Jurkat, Clone E6-1 (cell line): ENCODE measurements at regions not wholly inside any gene's neighbourhood (a gene's known extent, or its start where the extent isn't known, plus 50 kb on each side); places are given as distances from the start of the nearest gene placed in this dataset.
"Not testable (repeated sequence)": the region's sequence is repeated elsewhere in the genome, so short reads cannot be mapped to it uniquely, and the experiment has no call there.

Experiments
- DNase-seq: peaks from one replicate; pipeline ENCODE4 v3.0.0-alpha.2; 2011; ENCODE audit warnings: low read depth, low spot score
- H3K4me3 ChIP-seq: 2 replicates; pipeline ENCODE4 v1.5.1; 2011; ENCODE audit warnings: mild to moderate bottlenecking, low read length, control low read depth, moderate library complexity

GRCh38 chr16:29148131-29148691, 163.4 kb downstream of the LAT start:
- no peak for DNase-seq
- H3K4me3 ChIP-seq, result no peak overlapping the region

DNA sequence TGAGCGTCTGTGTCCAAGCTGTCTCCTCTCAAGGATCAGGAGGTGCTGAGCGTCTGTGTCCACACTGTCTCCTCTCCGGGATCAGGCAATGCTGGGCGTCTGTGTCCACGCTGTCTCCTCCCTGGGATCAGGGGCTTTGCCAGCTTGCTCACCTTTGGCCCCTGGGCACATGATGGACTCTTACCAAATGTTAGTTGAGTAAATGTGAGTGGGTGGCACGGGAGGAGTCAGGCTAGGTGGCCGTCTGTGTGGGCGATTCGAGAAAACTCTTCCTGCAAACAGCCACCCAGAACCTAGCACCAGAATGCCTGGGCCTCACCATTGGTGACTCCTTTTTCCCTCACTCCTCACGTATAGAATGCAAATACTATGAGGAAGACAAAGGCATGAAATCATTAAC, 162.9 kb downstream of the LAT start:
- H3K4me3 ChIP-seq, DNase-seq: not testable (repeated sequence)

DNA sequence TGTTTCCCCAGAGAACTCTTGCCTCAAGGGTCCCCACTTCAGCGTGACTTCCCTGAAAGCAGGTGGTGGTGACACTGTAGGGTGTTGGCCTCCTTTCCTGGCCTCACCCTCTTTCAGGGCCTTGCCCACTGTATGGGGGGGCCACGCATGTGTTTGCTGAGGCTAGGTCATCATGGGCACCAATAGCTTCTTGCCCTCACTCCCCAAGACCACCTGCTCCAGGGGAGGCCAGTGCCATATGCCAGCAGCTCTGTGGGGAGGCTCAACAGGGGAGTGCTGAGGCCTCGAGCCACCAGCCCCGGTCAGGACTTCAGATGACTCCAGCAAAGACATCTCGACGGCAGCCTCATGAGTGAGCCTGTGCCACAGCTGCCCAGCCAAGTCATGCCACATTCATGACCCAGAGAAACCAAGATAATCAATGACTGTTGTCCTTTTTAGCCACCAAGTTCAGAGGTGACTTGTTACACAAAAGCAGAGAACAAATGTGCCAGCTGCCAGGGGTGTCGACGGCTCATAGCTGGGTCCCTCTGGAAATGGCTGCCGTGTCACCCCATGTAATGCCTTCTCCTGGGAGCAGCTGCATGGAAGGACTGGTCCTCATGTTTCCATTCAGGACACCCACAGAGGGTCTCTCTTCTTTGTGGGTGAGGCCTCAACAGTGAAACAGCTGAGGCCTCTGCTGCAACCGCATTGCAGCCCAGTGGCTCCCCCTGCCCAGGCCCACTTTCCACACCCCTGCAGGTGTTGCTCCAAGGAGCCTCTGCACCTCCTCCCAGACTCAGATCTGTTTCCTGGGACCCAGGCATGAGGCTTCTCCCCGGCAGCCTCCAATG, 162.2 kb downstream of the LAT start:
- not testable (repeated sequence) for H3K4me3 ChIP-seq, DNase-seq

GRCh38 chr16:29146266-29146665, 161.4 kb downstream of the LAT start:
- no peak for DNase-seq
- no peak overlapping the region for H3K4me3 ChIP-seq

DNA sequence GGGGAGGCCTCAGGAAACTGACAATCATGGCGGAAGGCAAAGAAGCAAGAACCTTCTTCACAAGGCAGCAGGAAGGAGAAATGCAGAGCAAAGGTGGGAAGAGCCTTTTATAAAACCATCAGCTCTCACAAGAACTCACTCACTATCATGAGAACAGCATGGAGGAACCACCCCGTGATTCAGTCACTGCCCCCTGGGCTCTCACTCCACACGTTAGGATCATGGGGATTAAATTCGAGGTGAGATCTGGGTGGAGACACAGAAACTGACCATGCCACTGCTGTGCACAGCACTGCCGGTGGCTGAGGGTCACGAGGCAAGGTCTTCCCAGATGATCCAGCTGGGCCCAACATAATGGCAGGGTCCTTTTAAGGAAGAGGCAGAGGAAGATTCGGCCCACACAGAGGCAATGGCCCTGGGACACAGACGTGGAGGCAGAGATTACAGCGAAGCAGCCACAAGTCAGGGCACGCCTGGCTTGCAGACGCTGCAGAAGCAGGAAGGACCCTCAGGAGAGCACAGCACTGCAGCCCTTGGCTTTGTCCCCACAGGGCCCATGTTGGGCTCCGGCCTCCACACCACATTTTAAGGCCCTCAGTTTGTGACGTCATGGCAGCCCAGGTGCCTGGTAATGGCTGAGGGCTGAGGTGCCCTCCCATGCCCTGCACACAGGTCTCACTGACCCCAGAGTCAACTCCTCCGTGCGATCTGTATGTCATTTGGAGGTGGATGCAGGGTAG, 160.8 kb downstream of the LAT start:
- DNase-seq, H3K4me3 ChIP-seq: not testable (repeated sequence)

DNA sequence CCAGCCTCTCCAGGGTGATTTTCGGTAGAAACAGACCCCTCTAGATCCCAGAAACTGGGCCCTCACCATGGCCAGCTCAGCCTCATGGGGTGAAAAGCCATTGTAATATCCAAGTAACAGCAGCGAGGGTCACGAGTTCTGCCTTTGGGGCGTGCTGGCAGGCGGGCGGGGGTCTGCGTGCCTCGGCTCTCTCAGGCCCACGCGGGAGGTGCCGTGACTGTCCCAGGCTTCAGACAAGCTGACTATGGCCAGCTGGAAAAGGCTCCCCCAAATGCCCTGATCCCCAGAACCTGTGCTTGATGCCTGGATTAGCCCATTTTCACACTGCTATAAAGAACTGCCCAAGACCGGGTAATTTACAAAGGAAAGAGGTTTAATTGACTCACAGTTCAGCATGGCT, 160.2 kb downstream of the LAT start:
- not testable (repeated sequence) for DNase-seq

DNA sequence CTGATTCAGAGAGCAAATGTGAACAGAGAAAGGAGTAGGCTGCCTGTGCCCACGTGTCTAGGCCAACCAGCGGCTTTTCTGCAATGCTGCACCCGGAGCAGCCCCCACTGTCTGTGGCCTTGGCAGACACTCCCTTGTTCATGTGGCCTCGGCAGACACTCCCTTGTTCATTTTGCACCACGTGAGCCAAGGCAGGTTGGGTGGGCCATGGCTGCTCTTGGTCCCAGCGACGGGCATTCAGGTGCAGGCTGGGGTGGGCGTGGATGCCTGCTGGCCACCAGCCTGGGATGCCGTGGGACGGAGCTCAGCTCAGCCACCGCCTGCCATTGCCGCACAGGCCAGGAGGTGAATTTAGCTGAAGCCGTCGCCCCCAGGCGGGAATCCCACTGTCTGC, 159.8 kb downstream of the LAT start:
- DNase-seq, H3K4me3 ChIP-seq: not testable (repeated sequence)

More for the DNA sequence above, 160.2 kb downstream of the LAT start:
- not testable (repeated sequence) for H3K4me3 ChIP-seq

GRCh38 chr16:29143739-29144668, 159.2 kb downstream of the LAT start:
- DNase-seq, H3K4me3 ChIP-seq: not testable (repeated sequence)

GRCh38 chr16:29142506-29142905, 157.7 kb downstream of the LAT start:
- not testable (repeated sequence) for H3K4me3 ChIP-seq, DNase-seq

- peak; percentile 35 for DNase-seq
- H3K4me3 ChIP-seq, result no peak overlapping the region
These were observed 156.9 kb downstream of the LAT start for GRCh38 chr16:29141586-29142324.

DNA sequence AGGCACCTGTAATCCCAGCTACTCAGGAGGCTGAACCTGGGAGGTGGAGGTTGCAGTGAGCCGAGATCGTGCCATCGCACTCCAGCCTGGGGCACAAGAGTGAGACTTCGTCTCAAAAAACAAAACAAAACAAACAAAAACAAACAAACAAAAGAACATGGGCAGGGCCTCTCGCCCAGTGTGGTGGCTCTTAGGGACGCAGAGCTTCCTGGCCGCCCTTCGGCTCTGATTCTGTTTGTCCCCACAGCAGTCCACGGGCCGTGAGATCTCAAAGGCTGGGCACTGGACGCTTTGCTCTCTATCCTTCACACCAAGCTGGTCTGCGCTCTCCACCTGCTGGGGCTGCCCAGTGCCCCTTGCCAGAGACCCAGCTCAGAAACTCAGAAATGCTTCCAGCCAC, 156.3 kb downstream of the LAT start:
- DNase-seq, H3K4me3 ChIP-seq: not testable (repeated sequence)

DNA sequence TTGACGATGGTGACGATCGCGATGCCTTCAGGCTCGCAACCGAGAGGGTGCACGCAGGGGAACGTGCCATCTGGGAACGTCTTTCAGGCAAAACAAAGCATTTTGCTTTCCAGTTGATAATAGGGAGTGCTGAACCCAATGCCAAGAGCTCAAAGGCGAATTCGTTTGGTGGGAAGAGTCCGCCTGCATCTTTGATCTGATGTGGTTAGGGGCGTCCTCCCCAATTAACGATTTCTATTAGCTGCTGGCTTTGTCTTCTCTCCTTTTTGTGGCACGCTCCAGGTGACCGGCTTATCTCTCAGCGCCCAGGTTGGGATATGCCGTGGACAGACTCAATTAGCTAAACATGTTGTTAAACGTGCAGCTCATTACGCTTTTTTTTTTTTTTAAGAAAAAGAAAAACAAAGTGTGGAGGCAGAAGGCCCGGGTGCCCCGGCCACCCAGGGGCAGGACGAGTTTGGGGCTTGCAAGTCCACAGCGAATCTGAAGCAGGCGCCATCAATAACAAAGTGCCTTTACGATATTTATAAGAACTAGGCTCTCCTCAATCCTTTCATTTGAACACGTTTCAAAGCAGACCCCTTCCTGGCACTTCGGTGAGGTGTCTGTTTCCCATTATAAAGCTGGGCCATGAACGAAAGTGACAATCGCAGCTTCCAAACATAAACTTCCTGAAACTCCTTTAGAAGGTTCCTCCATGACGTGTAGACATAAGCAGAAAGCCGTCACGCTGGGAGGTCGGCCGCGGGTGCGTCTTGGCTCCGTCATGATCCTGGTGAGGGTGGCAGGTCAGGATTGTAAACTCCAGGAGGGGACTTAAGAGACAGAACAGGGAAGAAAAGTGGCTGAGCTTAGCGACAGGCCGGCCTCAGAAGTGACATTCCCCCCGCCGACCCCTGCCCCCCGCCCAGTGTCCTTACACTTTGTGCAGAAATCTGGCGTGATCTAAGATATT, 155.3 kb downstream of the LAT start:
- H3K4me3 ChIP-seq, DNase-seq: not testable (repeated sequence)

DNA sequence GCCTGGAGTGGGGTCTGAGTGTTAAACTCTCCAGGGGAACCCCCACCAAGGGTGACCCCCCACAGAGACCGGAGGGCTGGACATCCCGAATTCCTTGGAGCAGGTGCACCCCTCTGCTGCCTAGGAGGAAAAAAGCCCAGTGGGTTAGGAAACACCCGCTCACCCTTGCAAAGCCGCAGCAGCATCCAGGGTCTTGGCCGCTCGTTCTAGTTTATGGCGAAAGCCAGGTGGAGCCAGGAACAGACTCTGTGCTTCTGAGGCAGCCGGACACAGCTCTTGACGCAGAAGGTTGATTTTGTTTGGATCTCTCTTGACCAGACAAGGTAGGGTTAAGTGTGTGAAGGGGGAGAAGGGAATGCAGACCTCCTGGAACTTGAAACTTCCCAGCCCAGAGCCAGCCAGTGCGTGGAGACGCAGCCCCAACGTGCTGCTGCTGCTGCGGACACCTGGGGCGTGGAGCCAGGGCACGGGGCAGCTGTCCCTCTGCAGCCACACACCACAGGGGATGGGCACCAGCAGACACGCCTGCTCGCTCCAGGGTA, 154.5 kb downstream of the LAT start:
- no peak overlapping the region for H3K4me3 ChIP-seq
- DNase-seq, result no peak

- DNase-seq, H3K4me3 ChIP-seq: not testable (repeated sequence)
These were observed 153.8 kb downstream of the LAT start for GRCh38 chr16:29138698-29139097.

- not testable (repeated sequence) for DNase-seq, H3K4me3 ChIP-seq
These were observed 153.2 kb downstream of the LAT start for GRCh38 chr16:29137894-29138662.

GRCh38 chr16:29137461-29137860, 152.6 kb downstream of the LAT start:
- DNase-seq, H3K4me3 ChIP-seq: not testable (repeated sequence)
